Trophoblast cell (in vitro differentiated cells and primary cell): ENCODE measurements at regions not wholly inside any gene's neighbourhood (a gene's known extent, or its start where the extent isn't known, plus 50 kb on each side); places are given as distances from the start of the nearest gene placed in this dataset.

Experiments
- DNase-seq, 2 donors: peaks; one replicate each; pipeline ENCODE4 v3.0.0-alpha.2; 2016
- H2AFZ ChIP-seq: 2 replicates; pipeline ENCODE4 v1.6.1; 2013; ENCODE audit warnings: low read length, moderate library complexity, mild to moderate bottlenecking; ENCODE audit not compliant: insufficient read depth, poor library complexity
- H2AK5ac ChIP-seq: 2 replicates; pipeline ENCODE4 v1.6.1; 2013; ENCODE audit warnings: mild to moderate bottlenecking, low read length
- H2BK120ac ChIP-seq: 2 replicates; pipeline ENCODE4 v1.6.1; 2013; ENCODE audit warnings: low read length, mild to moderate bottlenecking, moderate library complexity; ENCODE audit not compliant: insufficient read depth, poor library complexity
- H2BK12ac ChIP-seq: 2 replicates; pipeline ENCODE4 v1.6.1; 2013; ENCODE audit warnings: mild to moderate bottlenecking, low read length, moderate library complexity
- H2BK5ac ChIP-seq: 2 replicates; pipeline ENCODE4 v1.6.1; 2013; ENCODE audit warnings: low read length, low read depth, moderate library complexity, mild to moderate bottlenecking; ENCODE audit not compliant: poor library complexity
- H3K14ac ChIP-seq: 2 replicates; pipeline ENCODE4 v1.6.1; 2013; ENCODE audit warnings: mild to moderate bottlenecking, low read length
- H3K18ac ChIP-seq: 2 replicates; pipeline ENCODE4 v1.6.1; 2013; ENCODE audit warnings: mild to moderate bottlenecking, low read length
- H3K23ac ChIP-seq: 2 replicates; pipeline ENCODE4 v1.6.1; 2013; ENCODE audit warnings: low read length
- H3K27ac ChIP-seq: 2 replicates; pipeline ENCODE4 v1.5.1; 2013; ENCODE audit warnings: low read depth, mild to moderate bottlenecking, inconsistent platforms, low read length, moderate library complexity
- H3K27me3 ChIP-seq: 2 replicates; pipeline ENCODE4 v1.6.1; 2013; ENCODE audit warnings: inconsistent platforms, mild to moderate bottlenecking, low read length, moderate library complexity; ENCODE audit not compliant: insufficient read depth
- H3K36me3 ChIP-seq, 2 experiments: 1 replicate in 1 of 2; 2 replicates in 1 of 2; pipeline ENCODE4 v1.6.1; 2013; ENCODE audit warnings: low read length in 2 of 2, mild to moderate bottlenecking in 2 of 2, moderate library complexity in 1 of 2; ENCODE audit not compliant: insufficient read depth in 2 of 2, control insufficient read depth in 1 of 2
- H3K4ac ChIP-seq: 2 replicates; pipeline ENCODE4 v1.6.1; 2013; ENCODE audit warnings: low read depth, mild to moderate bottlenecking, low read length, moderate library complexity
- H3K4me1 ChIP-seq, 2 experiments: 1 replicate in 1 of 2; 2 replicates in 1 of 2; pipeline ENCODE4 v1.6.1; 2013; ENCODE audit warnings: low read length in 2 of 2, mild to moderate bottlenecking in 2 of 2, moderate library complexity in 1 of 2; ENCODE audit not compliant: insufficient read depth in 2 of 2, control insufficient read depth in 1 of 2
- H3K4me2 ChIP-seq: 2 replicates; pipeline ENCODE4 v1.6.1; 2013; ENCODE audit warnings: inconsistent platforms, mild to moderate bottlenecking, low read length, moderate library complexity
- H3K4me3 ChIP-seq: 2 replicates; pipeline ENCODE4 v1.5.1; 2013; ENCODE audit warnings: mild to moderate bottlenecking, low read depth, low read length, inconsistent platforms
- H3K79me1 ChIP-seq: one replicate; pipeline ENCODE4 v1.6.1; 2013; ENCODE audit warnings: low read length
- H3K79me2 ChIP-seq: 2 replicates; pipeline ENCODE4 v1.6.1; 2013; ENCODE audit warnings: low read length, mild to moderate bottlenecking; ENCODE audit not compliant: control insufficient read depth, insufficient read depth, poor library complexity
- H3K9ac ChIP-seq: 2 replicates; pipeline ENCODE4 v1.6.1; 2013; ENCODE audit warnings: mild to moderate bottlenecking, low read length
- H3K9me3 ChIP-seq: 2 replicates; pipeline ENCODE4 v1.6.1; 2013; ENCODE audit warnings: low read depth, mild to moderate bottlenecking, control low read depth, inconsistent platforms, low read length; ENCODE audit not compliant: insufficient read depth
- H4K12ac ChIP-seq: 2 replicates; pipeline ENCODE4 v1.6.1; 2013; ENCODE audit warnings: low read depth, mild to moderate bottlenecking, low read length, moderate library complexity
- H4K8ac ChIP-seq: 2 replicates; pipeline ENCODE4 v1.6.1; 2013; ENCODE audit warnings: low read depth, mild to moderate bottlenecking, low read length, moderate library complexity
- H4K91ac ChIP-seq: one replicate; pipeline ENCODE4 v1.6.1; 2013; ENCODE audit warnings: low read depth, mild to moderate bottlenecking, low read length, moderate library complexity
- WGBS: extraction: QIAGEN DNeasy Blood & Tissue Kit; methylation state at CpG from one replicate; pipeline ENCODE4 v1.1.7; 2013; ENCODE audit warnings: missing lambda C conversion rate; ENCODE audit not compliant: insufficient read length, insufficient coverage; ENCODE audit errors: extremely low coverage; 5-methylcytosine and 5-hydroxymethylcytosine counted together

DNA sequence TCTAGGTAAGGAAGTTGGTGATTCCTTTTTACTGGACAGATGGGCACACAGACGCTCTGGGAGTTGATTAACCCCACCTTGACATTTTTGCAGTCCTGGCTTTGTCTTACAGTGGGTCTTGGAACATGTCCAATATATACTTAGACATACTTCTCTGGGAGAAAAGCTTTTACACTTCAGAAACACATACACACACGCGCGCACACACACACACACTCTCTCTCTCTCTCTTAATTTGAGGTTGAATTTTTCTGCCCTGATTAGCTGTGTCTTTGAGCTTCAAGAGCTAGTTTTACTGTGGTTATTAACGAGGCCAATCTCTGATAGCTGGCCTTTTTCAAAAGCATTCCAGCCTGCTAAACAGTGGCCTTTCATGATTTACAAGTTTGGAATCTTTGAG lies 215.0 kb downstream of the MYCN start:
- no peak overlapping the region for H3K18ac ChIP-seq
- no peak overlapping the region for H3K9ac ChIP-seq
- H4K8ac ChIP-seq = no peak overlapping the region
- H4K91ac ChIP-seq = no peak overlapping the region
- WGBS = no CpG with 5 or more reads among the region's 5 CpGs
- H3K27me3 ChIP-seq = no peaks in the 10 kb centered on the region
- H2BK12ac ChIP-seq = no peak overlapping the region
- H4K12ac ChIP-seq = no peak overlapping the region
- H3K79me2 ChIP-seq = no peaks in the 10 kb centered on the region
- H3K4me2 ChIP-seq = no peak overlapping the region
- no peak overlapping the region for H3K14ac ChIP-seq
- H3K4me1 ChIP-seq = no peaks in the 10 kb centered on the region
- H3K4ac ChIP-seq = no peak overlapping the region
- H3K4me3 ChIP-seq = no peak overlapping the region
- H2AK5ac ChIP-seq = no peak overlapping the region
- peak in 1 of 2 donors; percentile 0 for DNase-seq
- H3K79me1 ChIP-seq = no peaks in the 10 kb centered on the region
- H2AFZ ChIP-seq = no peak overlapping the region
- no peak overlapping the region for H2BK120ac ChIP-seq
- no peak overlapping the region for H2BK5ac ChIP-seq
- no peaks in the 10 kb centered on the region for H3K36me3 ChIP-seq
- H3K23ac ChIP-seq = no peak overlapping the region
- no peak overlapping the region for H3K27ac ChIP-seq
- no peaks in the 10 kb centered on the region for H3K9me3 ChIP-seq

DNA sequence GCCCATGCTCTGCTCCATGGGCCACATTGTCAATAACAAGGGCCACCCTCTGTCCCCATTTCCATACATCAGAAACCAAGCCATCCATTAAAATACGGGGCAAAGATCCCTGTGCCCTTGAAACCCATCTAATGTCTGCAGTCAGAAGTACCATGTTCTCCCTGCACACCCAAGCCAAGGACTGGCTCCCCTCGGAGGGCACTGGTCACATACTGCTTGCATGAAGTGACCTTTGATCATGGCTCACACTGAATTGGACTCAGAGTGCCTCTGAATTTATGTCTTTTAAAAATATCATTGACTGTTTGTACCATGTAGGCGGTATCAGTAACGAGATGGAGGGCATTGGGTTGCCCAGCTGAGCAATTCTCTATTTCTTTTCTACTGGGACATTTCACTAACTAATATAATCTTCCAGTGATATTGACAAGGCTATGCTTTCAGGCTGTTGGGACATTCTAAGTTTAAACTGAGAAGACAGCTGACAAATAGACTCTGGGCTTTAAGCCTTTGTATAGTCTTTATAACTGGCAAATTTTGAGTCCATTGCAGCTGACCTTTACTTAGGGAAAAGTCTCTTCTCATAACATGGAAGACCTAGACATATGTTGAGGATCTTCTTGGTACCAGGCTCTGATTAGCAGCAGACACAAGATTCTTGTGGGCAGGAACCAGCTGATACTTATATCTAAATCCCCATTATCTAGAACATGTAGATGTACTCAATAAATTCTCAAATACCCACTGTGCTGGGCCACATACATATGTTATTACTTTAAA lies 214.3 kb downstream of the MYCN start:
- no peak overlapping the region for H2BK5ac ChIP-seq

DNA sequence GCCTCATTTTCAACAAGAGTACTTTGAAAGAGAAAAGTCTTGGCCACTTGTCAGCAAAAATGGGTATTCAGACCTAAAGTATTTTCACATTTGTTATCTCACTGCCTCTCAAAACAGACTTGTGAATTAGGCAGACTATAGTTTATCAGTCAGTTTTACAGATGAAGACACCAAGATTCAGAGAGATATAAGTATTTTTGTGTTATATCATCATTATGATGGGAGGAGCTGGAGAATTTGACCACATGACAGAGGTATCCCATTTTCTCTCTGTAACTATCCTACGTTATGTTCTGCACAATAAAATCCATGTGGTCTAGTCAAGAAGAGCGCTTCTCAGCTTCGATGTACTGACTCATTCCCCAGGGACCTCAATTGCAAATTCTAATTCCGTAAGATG lies 213.7 kb downstream of the MYCN start:
- Histone ChIP-seq H3K9ac (no peak overlapping the region), H3K4me3 (no peak overlapping the region), H3K79me1 (no peaks in the 10 kb centered on the region), H4K91ac (no peak overlapping the region), H3K36me3 (no peaks in the 10 kb centered on the region), H2BK5ac (no peak overlapping the region), H4K8ac (no peak overlapping the region), H3K79me2 (no peaks in the 10 kb centered on the region), H3K4me1 (no peaks in the 10 kb centered on the region), H4K12ac (no peak overlapping the region), H2BK120ac (no peak overlapping the region), H3K14ac (no peak overlapping the region), H3K27me3 (no peaks in the 10 kb centered on the region), H2AK5ac (no peak overlapping the region), H2BK12ac (no peak overlapping the region), H3K27ac (no peak overlapping the region), H2AFZ (no peak overlapping the region), H3K4me2 (no peak overlapping the region), H3K23ac (no peak overlapping the region), H3K4ac (no peak overlapping the region), H3K18ac (no peak overlapping the region), H3K9me3 (no peaks in the 10 kb centered on the region)
- no peak for DNase-seq
- WGBS = no CpG with 5 or more reads among the region's 4 CpGs

More for the DNA sequence above, 214.3 kb downstream of the MYCN start:
- Histone ChIP-seq H4K8ac (no peak overlapping the region), H3K4me3 (no peak overlapping the region), H2BK120ac (no peak overlapping the region), H4K91ac (no peak overlapping the region), H3K18ac (no peak overlapping the region), H3K79me1 (no peaks in the 10 kb centered on the region), H4K12ac (no peak overlapping the region), H3K4me2 (no peak overlapping the region), H3K14ac (no peak overlapping the region), H2AK5ac (no peak overlapping the region), H3K27me3 (no peaks in the 10 kb centered on the region), H3K9ac (no peak overlapping the region), H3K4ac (no peak overlapping the region), H3K23ac (no peak overlapping the region), H2BK12ac (no peak overlapping the region), H3K9me3 (no peaks in the 10 kb centered on the region), H3K36me3 (no peaks in the 10 kb centered on the region), H3K4me1 (no peaks in the 10 kb centered on the region), H2AFZ (no peak overlapping the region), H3K79me2 (no peaks in the 10 kb centered on the region), H3K27ac (no peak overlapping the region)
- WGBS = no CpG with 5 or more reads among the region's 4 CpGs
- peak in 1 of 2 donors; percentile 0 for DNase-seq

DNA sequence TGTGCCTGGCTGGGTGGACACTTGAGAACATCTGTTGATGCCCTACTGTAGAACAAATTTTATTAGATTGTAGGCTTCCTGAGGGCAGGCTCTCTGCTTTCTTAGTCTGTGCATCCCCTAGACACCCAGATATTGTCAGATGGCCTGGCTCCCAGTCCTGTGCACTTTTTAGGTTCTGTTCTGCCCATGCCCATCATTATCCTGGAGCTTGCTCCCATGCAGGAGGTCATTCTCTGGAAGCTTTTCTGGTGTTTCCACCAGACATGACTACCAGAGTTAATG lies 213.3 kb downstream of the MYCN start:
- Histone ChIP-seq H3K79me2 (no peaks in the 10 kb centered on the region), H2AFZ (no peak overlapping the region), H2BK120ac (no peak overlapping the region), H3K4me3 (no peak overlapping the region), H3K36me3 (no peaks in the 10 kb centered on the region), H3K4me2 (no peak overlapping the region), H3K23ac (no peak overlapping the region), H3K4ac (no peak overlapping the region), H2AK5ac (no peak overlapping the region), H3K14ac (no peak overlapping the region), H2BK12ac (no peak overlapping the region), H4K91ac (no peak overlapping the region), H3K9me3 (no peaks in the 10 kb centered on the region), H3K18ac (no peak overlapping the region), H3K4me1 (no peaks in the 10 kb centered on the region), H3K27me3 (no peaks in the 10 kb centered on the region), H3K9ac (no peak overlapping the region), H4K12ac (no peak overlapping the region), H4K8ac (no peak overlapping the region), H2BK5ac (no peak overlapping the region), H3K79me1 (no peaks in the 10 kb centered on the region), H3K27ac (no peak overlapping the region)
- DNase-seq = peak in 1 of 2 donors; percentile 0
